ENCODE measurements at regions not wholly inside any gene's neighbourhood (a gene's known extent, or its start where the extent isn't known, plus 50 kb on each side); places are given as distances from the start of the nearest gene placed in this dataset.

DNA sequence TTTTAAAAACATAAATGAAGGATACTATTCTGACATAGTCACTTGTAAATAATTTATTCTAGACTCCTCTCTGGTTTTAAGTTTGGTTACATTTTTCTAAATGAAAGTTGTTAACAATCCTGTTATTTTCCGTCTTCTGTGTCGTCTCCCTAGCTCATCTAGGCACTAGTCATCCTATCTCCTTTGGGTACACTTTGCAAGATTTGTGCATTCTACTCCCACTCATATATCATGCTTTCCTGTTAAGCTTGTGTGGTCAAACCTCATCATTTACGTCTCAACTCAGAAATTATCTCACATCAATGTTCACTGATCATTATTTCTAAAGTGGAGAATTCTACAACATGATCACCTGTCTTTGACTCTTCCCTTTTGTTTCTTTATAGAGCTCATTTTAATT lies 658.7 kb downstream of the TLL1 start:
- intact Hi-C loops (cut with micrococcal nuclease) = no loop called here
- H3K27me3 ChIP-seq (ENCODE audit: low read depth) = no peaks in the 10 kb centered on the region
- H3K4me3 ChIP-seq = no peak overlapping the region
- H3K27ac ChIP-seq (replicated peaks) = no peak overlapping the region
- TF ChIP-seq, protein P1, sequence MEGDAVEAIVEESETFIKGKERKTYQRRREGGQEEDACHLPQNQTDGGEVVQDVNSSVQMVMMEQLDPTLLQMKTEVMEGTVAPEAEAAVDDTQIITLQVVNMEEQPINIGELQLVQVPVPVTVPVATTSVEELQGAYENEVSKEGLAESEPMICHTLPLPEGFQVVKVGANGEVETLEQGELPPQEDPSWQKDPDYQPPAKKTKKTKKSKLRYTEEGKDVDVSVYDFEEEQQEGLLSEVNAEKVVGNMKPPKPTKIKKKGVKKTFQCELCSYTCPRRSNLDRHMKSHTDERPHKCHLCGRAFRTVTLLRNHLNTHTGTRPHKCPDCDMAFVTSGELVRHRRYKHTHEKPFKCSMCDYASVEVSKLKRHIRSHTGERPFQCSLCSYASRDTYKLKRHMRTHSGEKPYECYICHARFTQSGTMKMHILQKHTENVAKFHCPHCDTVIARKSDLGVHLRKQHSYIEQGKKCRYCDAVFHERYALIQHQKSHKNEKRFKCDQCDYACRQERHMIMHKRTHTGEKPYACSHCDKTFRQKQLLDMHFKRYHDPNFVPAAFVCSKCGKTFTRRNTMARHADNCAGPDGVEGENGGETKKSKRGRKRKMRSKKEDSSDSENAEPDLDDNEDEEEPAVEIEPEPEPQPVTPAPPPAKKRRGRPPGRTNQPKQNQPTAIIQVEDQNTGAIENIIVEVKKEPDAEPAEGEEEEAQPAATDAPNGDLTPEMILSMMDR (IDR thresholded peaks at IDR 0.05; ENCODE audit: borderline replicate concordance) = no peak
- no peaks in the 10 kb centered on the region for H3K4me1 ChIP-seq
- no peak for DNase-seq
- H3K9me3 ChIP-seq (replicated peaks) = peaks cover 3% of the 10 kb centered on the region
- no peaks in the 10 kb centered on the region for H3K36me3 ChIP-seq

DNA sequence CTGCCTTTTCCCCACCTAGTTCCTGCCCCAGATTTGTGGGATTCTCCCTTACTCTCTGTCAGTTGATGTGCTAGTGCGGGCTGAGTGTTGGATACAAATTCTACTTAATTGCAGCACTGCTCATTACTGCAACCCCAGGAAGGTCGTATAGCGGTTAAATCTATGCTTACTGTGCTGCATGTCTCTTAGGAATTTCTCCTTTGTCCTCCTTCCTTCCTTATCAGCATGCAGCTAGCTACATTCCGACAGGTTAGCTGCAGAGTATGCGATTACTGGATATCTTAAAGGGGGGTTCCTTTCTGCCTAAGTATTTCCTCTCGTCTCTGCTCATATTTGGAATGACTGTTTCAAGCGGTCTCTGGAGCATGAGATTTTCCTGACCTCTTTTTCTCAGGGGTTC lies 662.8 kb downstream of the TLL1 start:
- H3K4me3 ChIP-seq = no peak overlapping the region
- intact Hi-C loops (cut with micrococcal nuclease) = no loop called here

DNA sequence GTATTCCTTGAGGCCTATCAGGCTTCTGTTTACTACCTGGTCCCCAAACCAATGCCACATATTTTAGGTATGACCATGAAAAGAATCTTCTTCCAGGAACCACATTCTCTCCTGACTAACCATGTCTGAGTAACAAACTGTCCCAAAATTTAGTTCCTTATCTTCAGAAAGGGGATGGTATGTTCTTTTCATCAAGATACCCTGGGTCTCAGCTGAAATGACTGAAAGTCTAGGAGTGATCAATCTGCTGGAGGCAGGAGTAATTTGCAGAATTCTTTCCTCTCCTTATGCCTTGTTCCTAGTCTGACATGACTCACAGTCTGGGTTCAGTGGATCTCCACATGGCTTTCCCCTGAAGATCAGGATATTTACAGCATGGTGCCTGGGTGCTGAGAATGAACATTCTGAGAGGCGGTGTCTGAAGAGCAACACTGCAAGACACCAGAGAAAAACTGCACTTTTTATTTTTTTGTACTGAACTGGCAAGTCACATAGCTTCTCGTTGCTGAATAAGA lies 665.5 kb downstream of the TLL1 start:
- no peaks in the 10 kb centered on the region for H3K27me3 ChIP-seq (ENCODE audit: low read depth)
- H3K4me1 ChIP-seq = no peaks in the 10 kb centered on the region
- DNase-seq = no peak
- H3K27ac ChIP-seq (replicated peaks) = no peak overlapping the region
- TF ChIP-seq, protein P1 (IDR thresholded peaks at IDR 0.05; ENCODE audit: borderline replicate concordance) = no peak
- peaks cover 9% of the 10 kb centered on the region for H3K9me3 ChIP-seq (replicated peaks)
- intact Hi-C loops (cut with micrococcal nuclease) = no loop called here
- H3K36me3 ChIP-seq = no peaks in the 10 kb centered on the region
- no peak overlapping the region for H3K4me3 ChIP-seq

More for the DNA sequence above, 662.8 kb downstream of the TLL1 start:
- H3K27ac ChIP-seq (replicated peaks) = no peak overlapping the region
- TF ChIP-seq, protein P1 (IDR thresholded peaks at IDR 0.05; ENCODE audit: borderline replicate concordance) = no peak
- H3K4me1 ChIP-seq = no peaks in the 10 kb centered on the region
- H3K9me3 ChIP-seq (replicated peaks) = peaks cover 3% of the 10 kb centered on the region
- no peaks in the 10 kb centered on the region for H3K36me3 ChIP-seq
- no peak for DNase-seq
- no peaks in the 10 kb centered on the region for H3K27me3 ChIP-seq (ENCODE audit: low read depth)

DNA sequence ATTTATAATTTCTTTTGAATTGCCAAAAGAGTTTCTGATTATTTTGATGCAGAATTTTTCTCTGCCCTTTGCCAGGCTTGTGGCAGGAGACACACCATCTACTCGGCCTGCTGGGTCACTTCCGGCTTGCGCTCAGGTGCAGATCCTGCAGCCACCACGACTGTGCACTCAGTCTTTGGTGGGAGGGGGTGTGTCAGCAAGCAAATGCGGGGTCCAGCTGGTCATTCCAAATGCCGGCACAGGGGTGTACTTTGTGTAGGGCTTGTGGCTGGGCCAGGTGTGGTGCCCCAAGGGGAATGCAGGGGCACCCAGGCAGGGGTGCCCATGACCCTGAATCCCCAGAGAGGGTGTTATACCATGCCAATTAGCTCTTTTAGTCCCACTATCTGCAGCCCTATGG lies 673.0 kb downstream of the TLL1 start:
- Histone ChIP-seq H3K4me1 (no peaks in the 10 kb centered on the region), H3K4me3 (no peak overlapping the region), H3K36me3 (no peaks in the 10 kb centered on the region), H3K27ac (replicated peaks) (no peak overlapping the region), H3K9me3 (replicated peaks) (peaks cover 10% of the 10 kb centered on the region), H3K27me3 (ENCODE audit: low read depth) (no peaks in the 10 kb centered on the region)
- TF ChIP-seq, protein P1 (IDR thresholded peaks at IDR 0.05; ENCODE audit: borderline replicate concordance) = no peak
- no peak for DNase-seq
- intact Hi-C loops (cut with micrococcal nuclease) = no loop called here

DNA sequence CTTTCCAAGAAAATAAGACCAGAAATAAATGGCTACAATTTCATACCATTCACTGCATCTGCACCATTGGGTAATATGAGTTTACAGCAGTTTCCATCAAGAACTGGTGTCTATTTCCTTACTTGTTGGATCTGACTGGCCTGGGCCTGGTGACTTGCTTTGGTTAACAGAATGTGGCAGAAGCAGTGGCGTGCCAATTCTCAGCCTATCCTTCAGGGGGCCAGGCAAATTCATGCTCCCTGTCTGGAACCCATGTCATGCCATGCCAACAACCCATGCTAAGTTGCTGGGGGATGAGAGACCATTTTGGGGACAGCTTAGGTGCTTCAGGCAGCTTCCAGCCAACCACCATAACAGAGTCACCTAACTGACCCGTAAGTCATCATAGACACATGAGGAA lies 656.7 kb downstream of the SPOCK3 start:
- Histone ChIP-seq H3K9me3 (replicated peaks) (peaks cover 34% of the 10 kb centered on the region), H3K36me3 (no peaks in the 10 kb centered on the region), H3K27ac (replicated peaks) (no peak overlapping the region), H3K27me3 (ENCODE audit: low read depth) (no peaks in the 10 kb centered on the region), H3K4me3 (no peak overlapping the region), H3K4me1 (no peaks in the 10 kb centered on the region)
- intact Hi-C loops (cut with micrococcal nuclease) = no loop called here
- TF ChIP-seq, protein P1 (IDR thresholded peaks at IDR 0.05; ENCODE audit: borderline replicate concordance) = no peak
- no peak for DNase-seq
